GM12878 (cell line): ENCODE measurements at regions not wholly inside any gene's neighbourhood (a gene's known extent, or its start where the extent isn't known, plus 50 kb on each side); places are given as distances from the start of the nearest gene placed in this dataset.

Experiments used
- ATAC-seq: fragments of 200-7000 bp; cut with Tn5 transposase; 3 replicates; pipeline ENCODE4 v1.9.1; 2020; ENCODE audit warnings: mild to moderate bottlenecking, moderate library complexity
- BruUV-seq: library from RNA; stranded (reverse); fragments of 400-500 nt; replicated peaks from 2 replicates; lab custom pipeline; 2021; lab: Mats Ljungman, UMichigan
- CTCF ChIA-PET: fragments of 300-600 bp; sonication (Branson Sonifier 250); formaldehyde crosslinking; extraction: SDS; loops from one replicate; lab custom pipeline; 2021; ENCODE audit warnings: inconsistent platforms; lab: Yijun Ruan, JAX
- POLR2A ChIA-PET: fragments of 350-600 bp; formaldehyde crosslinking; extraction: SDS; loops from one replicate; lab custom pipeline; 2021; ENCODE audit warnings: inconsistent platforms; lab: Charles Lee
- RAD21 ChIA-PET: fragments of 300-600 bp; sonication (Branson Sonifier 250); formaldehyde crosslinking; loops from one replicate; lab custom pipeline; 2023; ENCODE audit warnings: antibody characterized with exemption; ENCODE audit not compliant: unreplicated experiment; lab: Charles Lee
- SMC1A ChIA-PET: fragments of 300-600 bp; sonication (Branson Sonifier 250); formaldehyde crosslinking; loops from one replicate; lab custom pipeline; 2023; ENCODE audit not compliant: unreplicated experiment, uncharacterized antibody; lab: Charles Lee
- DNase-seq: peaks from one replicate; pipeline ENCODE4 v3.0.0-alpha.2; 2011; ENCODE audit warnings: low read depth, low spot score
- FAIRE-seq: peaks from 3 replicates; lab custom pipeline; 2011; peaks lifted over from hg19 to GRCh38; lab: Jason Lieb, UNC
- H2AFZ ChIP-seq: 2 replicates; pipeline ENCODE4 v1.6.0; 2011; ENCODE audit warnings: low read depth, low read length, control low read depth; ENCODE audit not compliant: control insufficient read depth
- H3K27ac ChIP-seq: 2 replicates; pipeline ENCODE4 v1.5.1; 2011; ENCODE audit warnings: control low read depth; ENCODE audit not compliant: control insufficient read depth, insufficient read depth
- H3K27me3 ChIP-seq, 2 experiments: replicated peaks in 1 of 2; 2 replicates each; pipeline versions ENCODE4 v1.6.0 to v1.6.1; 2011; ENCODE audit warnings: low read length in 1 of 2; ENCODE audit not compliant: control insufficient read depth in 2 of 2, insufficient read depth in 2 of 2
- H3K36me3 ChIP-seq, 2 experiments: 2 replicates each; pipeline ENCODE4 v1.5.1; 2011; ENCODE audit warnings: low read length in 1 of 2; ENCODE audit not compliant: control insufficient read depth in 2 of 2, insufficient read depth in 2 of 2
- H3K4me1 ChIP-seq: 2 replicates; pipeline ENCODE4 v1.6.1; 2011; ENCODE audit warnings: mild to moderate bottlenecking, low read length, moderate library complexity, mixed read lengths; ENCODE audit not compliant: control insufficient read depth, insufficient read depth
- H3K4me2 ChIP-seq: 2 replicates; pipeline ENCODE4 v1.6.0; 2011; ENCODE audit warnings: control low read depth; ENCODE audit not compliant: control insufficient read depth, insufficient read depth
- H3K4me3 ChIP-seq: fragments of 200-600 bp; sonication (generic); 2 replicates; pipeline ENCODE4 v1.5.1; 2016
- H3K79me2 ChIP-seq: 2 replicates; pipeline ENCODE4 v1.6.0; 2011; ENCODE audit warnings: low read length; ENCODE audit not compliant: control insufficient read depth, insufficient read depth
- H3K9ac ChIP-seq: 2 replicates; pipeline ENCODE4 v1.8.0; 2011; ENCODE audit warnings: low read length, control low read depth, mixed read lengths; ENCODE audit not compliant: control insufficient read depth, insufficient read depth
- H3K9me3 ChIP-seq: replicated peaks from 3 replicates; pipeline ENCODE4 v1.5.1; 2011; ENCODE audit warnings: mild to moderate bottlenecking, low read length; ENCODE audit not compliant: control insufficient read depth, insufficient read depth
- H4K20me1 ChIP-seq: 2 replicates; pipeline ENCODE4 v1.6.0; 2011; ENCODE audit not compliant: control insufficient read depth, insufficient read depth
- CBX5 ChIP-seq: sonication (generic); IDR thresholded peaks from 2 replicates; pipeline ENCODE4 v1.6.1; 2016; ENCODE audit warnings: low read depth, moderate library complexity, mild to moderate bottlenecking, inconsistent platforms
- CEBPB ChIP-seq, 2 experiments: fragments of 150-350 bp in 1 of 2; IDR thresholded peaks; 2 replicates each; pipeline ENCODE4 v1.6.1; 2012 to 2014; ENCODE audit warnings: low read depth in 2 of 2, low read length in 2 of 2, borderline replicate concordance in 1 of 2, inconsistent platforms in 1 of 2
- IRF4 ChIP-seq: IDR thresholded peaks from 2 replicates; pipeline ENCODE4 v1.6.1; 2011; ENCODE audit warnings: low read depth, low read length
- KDM1A ChIP-seq: fragments of 200-600 bp; sonication (generic); IDR thresholded peaks from 2 replicates; pipeline ENCODE4 v1.6.1; 2016; ENCODE audit warnings: borderline replicate concordance
- LARP7 ChIP-seq: fragments of 450-650 bp; IDR thresholded peaks from 2 replicates; pipeline ENCODE4 v1.6.1; 2017; ENCODE audit warnings: mild to moderate bottlenecking
- RCOR1 ChIP-seq: conservative IDR thresholded peaks from 2 replicates; pipeline ENCODE4 v1.6.1; 2012; ENCODE audit warnings: low read depth, low read length, improper control_type of control experiment
- RFX5 ChIP-seq: IDR thresholded peaks from 2 replicates; pipeline ENCODE4 v1.6.1; 2011; ENCODE audit warnings: low read depth, low read length, improper control_type of control experiment
- SMARCA5 ChIP-seq: fragments of 450-650 bp; IDR thresholded peaks from 2 replicates; pipeline ENCODE4 v1.6.1; 2017; ENCODE audit warnings: mild to moderate bottlenecking
- SP1 ChIP-seq: IDR thresholded peaks from one replicate; pipeline ENCODE4 v1.6.1; 2011; ENCODE audit warnings: low read depth, low read length
- SREBF1 ChIP-seq: IDR thresholded peaks from 2 replicates; pipeline ENCODE4 v1.6.1; 2012; ENCODE audit warnings: mild to moderate bottlenecking, low read length
- YBX1 ChIP-seq: fragments of 450-650 bp; IDR thresholded peaks from 2 replicates; pipeline ENCODE4 v1.6.1; 2016; ENCODE audit warnings: antibody characterized with exemption
- WGBS: methylation state at CpG from one replicate; pipeline ENCODE4 v1.1.6; 2016; ENCODE audit warnings: low lambda C conversion rate; ENCODE audit not compliant: insufficient replicate concordance, insufficient coverage; ENCODE audit errors: missing lambda C conversion rate; 5-methylcytosine and 5-hydroxymethylcytosine counted together
- in situ Hi-C: fragments of 300-500 bp; cut with MboI; formaldehyde crosslinking; loops from 9 replicates; pipeline ENCODE4 v1.14.3; 2018; ENCODE audit warnings: mixed read lengths
- intact Hi-C: fragments of 100-400 bp; cut with micrococcal nuclease; formaldehyde crosslinking; loops from one replicate; pipeline ENCODE4 v1.14.2; 2022; ENCODE audit not compliant: unreplicated experiment
- TF ChIP-seq, protein P1 (sequence below): fragments of 450-650 bp; IDR thresholded peaks from 2 replicates; pipeline ENCODE4 v1.6.1; 2016; ENCODE audit warnings: mild to moderate bottlenecking
- TF ChIP-seq, protein P2 (sequence below): fragments of 450-650 bp; IDR thresholded peaks from 2 replicates; pipeline ENCODE4 v1.6.1; 2017; ENCODE audit warnings: low read depth, mild to moderate bottlenecking, moderate library complexity

DNA sequence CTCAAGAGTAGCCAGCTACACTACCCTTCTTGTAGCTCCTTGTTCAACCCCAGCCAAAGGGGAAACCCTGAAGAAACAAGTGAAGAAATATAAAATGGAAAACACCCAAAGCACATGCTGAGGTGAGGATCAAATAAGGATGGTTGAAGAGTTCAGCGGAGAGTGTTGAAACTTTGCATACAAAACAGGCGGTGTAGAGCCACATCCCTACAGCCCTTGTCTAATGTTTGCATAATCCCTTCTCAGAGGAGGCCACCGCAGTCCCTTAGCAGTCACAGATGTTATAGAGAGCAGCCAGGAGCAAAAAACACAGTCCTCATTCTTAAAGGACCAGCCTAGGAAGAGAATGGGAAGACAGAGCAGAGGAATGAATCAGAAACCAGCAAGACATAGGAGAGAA, 350.7 kb upstream of the SASH1 start:
- ATAC-seq, result no peak
- ChIA-PET POLR2A (no interaction called here), SMC1A (no interaction called here), CTCF (interaction anchor here (0.6 kb wide), 1 partner anchor 108 kb away, joined by 3 read pairs; no protein-coding TSS in a partner anchor), RAD21 (no interaction called here)
- in situ Hi-C loops, result no loop called here
- 71% methylated on average over 3 of the region's 3 CpGs for WGBS
- intact Hi-C loops, result no loop called here
- TF ChIP-seq SMARCA5 (no peak), RCOR1 (no peak), IRF4 (no peak), CEBPB (IDR thresholded peaks at IDR 0.05; ENCODE audit: borderline replicate concordance in 1 of 2, low read depth in 2 of 2, low read length in 2 of 2) (no peak), SREBF1 (no peak), RFX5 (no peak), YBX1 (no peak), KDM1A (no peak), LARP7 (no peak), CBX5 (no peak), SP1 (no peak)
- TF ChIP-seq, protein P1, sequence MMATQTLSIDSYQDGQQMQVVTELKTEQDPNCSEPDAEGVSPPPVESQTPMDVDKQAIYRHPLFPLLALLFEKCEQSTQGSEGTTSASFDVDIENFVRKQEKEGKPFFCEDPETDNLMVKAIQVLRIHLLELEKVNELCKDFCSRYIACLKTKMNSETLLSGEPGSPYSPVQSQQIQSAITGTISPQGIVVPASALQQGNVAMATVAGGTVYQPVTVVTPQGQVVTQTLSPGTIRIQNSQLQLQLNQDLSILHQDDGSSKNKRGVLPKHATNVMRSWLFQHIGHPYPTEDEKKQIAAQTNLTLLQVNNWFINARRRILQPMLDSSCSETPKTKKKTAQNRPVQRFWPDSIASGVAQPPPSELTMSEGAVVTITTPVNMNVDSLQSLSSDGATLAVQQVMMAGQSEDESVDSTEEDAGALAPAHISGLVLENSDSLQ, result no peak
- TF ChIP-seq, protein P2, sequence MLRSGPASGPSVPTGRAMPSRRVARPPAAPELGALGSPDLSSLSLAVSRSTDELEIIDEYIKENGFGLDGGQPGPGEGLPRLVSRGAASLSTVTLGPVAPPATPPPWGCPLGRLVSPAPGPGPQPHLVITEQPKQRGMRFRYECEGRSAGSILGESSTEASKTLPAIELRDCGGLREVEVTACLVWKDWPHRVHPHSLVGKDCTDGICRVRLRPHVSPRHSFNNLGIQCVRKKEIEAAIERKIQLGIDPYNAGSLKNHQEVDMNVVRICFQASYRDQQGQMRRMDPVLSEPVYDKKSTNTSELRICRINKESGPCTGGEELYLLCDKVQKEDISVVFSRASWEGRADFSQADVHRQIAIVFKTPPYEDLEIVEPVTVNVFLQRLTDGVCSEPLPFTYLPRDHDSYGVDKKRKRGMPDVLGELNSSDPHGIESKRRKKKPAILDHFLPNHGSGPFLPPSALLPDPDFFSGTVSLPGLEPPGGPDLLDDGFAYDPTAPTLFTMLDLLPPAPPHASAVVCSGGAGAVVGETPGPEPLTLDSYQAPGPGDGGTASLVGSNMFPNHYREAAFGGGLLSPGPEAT, result no peak
- no peak overlapping the region for H3K9ac ChIP-seq
- BruUV-seq, result no TSS peak
- H2AFZ ChIP-seq, result no peak overlapping the region
- H3K4me3 ChIP-seq, result no peak overlapping the region
- H3K9me3 ChIP-seq, result no peaks in the 10 kb centered on the region
- H3K79me2 ChIP-seq, result no peaks in the 10 kb centered on the region
- no peaks in the 10 kb centered on the region for H4K20me1 ChIP-seq
- H3K27ac ChIP-seq, result no peak overlapping the region
- no peak overlapping the region for H3K4me2 ChIP-seq
- no peaks in the 10 kb centered on the region for H3K4me1 ChIP-seq
- H3K27me3 ChIP-seq, result no peaks in the 10 kb centered on the region
- no peak for FAIRE-seq
- DNase-seq, result no peak
- H3K36me3 ChIP-seq, result no peaks in the 10 kb centered on the region
